Activated T-helper 1 cell treated with anti-CD3 and anti-CD28 coated beads, Interleukin-12 subunit alpha, Interleukin-12 subunit beta, Interleukin-2, Interleukin-4 antibody, amounts not matched to agents 30 ng/mL and 10 ng/mL and 1 ng/mL, durations not matched to agents 14 hours and 24 hours and 36 hours (primary cell): ENCODE measurements at regions not wholly inside any gene's neighbourhood (a gene's known extent, or its start where the extent isn't known, plus 50 kb on each side); places are given as distances from the start of the nearest gene placed in this dataset.

Experiments used
- DNase-seq: peaks from one replicate; pipeline ENCODE4 v3.0.0; 2021; ENCODE audit warnings: low spot score
- H3K27ac Mint-ChIP-seq: one replicate; pipeline ENCODE4 v1.8.0; 2021; ENCODE audit warnings: mild to moderate bottlenecking, mixed read lengths
- H3K27me3 Mint-ChIP-seq: one replicate; pipeline ENCODE4 v1.8.0; 2022; ENCODE audit warnings: mild to moderate bottlenecking, moderate library complexity, mixed read lengths; ENCODE audit not compliant: insufficient read depth
- H3K36me3 Mint-ChIP-seq: one replicate; pipeline ENCODE4 v1.8.0; 2021; ENCODE audit warnings: low read depth, mixed read lengths
- H3K4me1 Mint-ChIP-seq: one replicate; pipeline ENCODE4 v1.8.0; 2021; ENCODE audit warnings: low read depth, mixed read lengths
- H3K4me3 Mint-ChIP-seq: one replicate; pipeline ENCODE4 v1.8.0; 2021; ENCODE audit warnings: mild to moderate bottlenecking, moderate library complexity, mixed read lengths
- H3K9me3 Mint-ChIP-seq: one replicate; pipeline ENCODE4 v1.8.0; 2021; ENCODE audit warnings: mixed read lengths
- intact Hi-C: fragments of 100-400 bp; cut with micrococcal nuclease; formaldehyde crosslinking; loops from one replicate; pipeline ENCODE4 v1.15.1; 2024

GRCh38 chr11:71125150-71125549 is 127.2 kb downstream of the SHANK2 start:
- H3K9me3 Mint-ChIP-seq: no peaks in the 10 kb centered on the region
- H3K27me3 Mint-ChIP-seq: no peaks in the 10 kb centered on the region
- intact Hi-C loops: no loop called here
- no peak overlapping the region for H3K4me3 Mint-ChIP-seq
- H3K36me3 Mint-ChIP-seq: no peaks in the 10 kb centered on the region
- no peak overlapping the region for H3K27ac Mint-ChIP-seq
- no peak for DNase-seq
- no peaks in the 10 kb centered on the region for H3K4me1 Mint-ChIP-seq

GRCh38 chr11:71124127-71124526 is 128.2 kb downstream of the SHANK2 start:
- no peak for DNase-seq
- H3K27ac Mint-ChIP-seq: no peak overlapping the region
- no peaks in the 10 kb centered on the region for H3K27me3 Mint-ChIP-seq
- no peak overlapping the region for H3K4me3 Mint-ChIP-seq
- no peaks in the 10 kb centered on the region for H3K4me1 Mint-ChIP-seq
- H3K36me3 Mint-ChIP-seq: no peaks in the 10 kb centered on the region
- no peaks in the 10 kb centered on the region for H3K9me3 Mint-ChIP-seq
- intact Hi-C loops: no loop called here

- Mint-ChIP-seq H3K27ac (no peak overlapping the region), H3K9me3 (no peaks in the 10 kb centered on the region), H3K4me3 (no peak overlapping the region), H3K36me3 (no peaks in the 10 kb centered on the region), H3K4me1 (no peaks in the 10 kb centered on the region), H3K27me3 (no peaks in the 10 kb centered on the region)
- no peak for DNase-seq
- intact Hi-C loops: no loop called here
Measured at GRCh38 chr11:71120471-71120896, 131.9 kb downstream of the SHANK2 start.

GRCh38 chr11:71119656-71120269 is 132.6 kb downstream of the SHANK2 start:
- Mint-ChIP-seq H3K4me3 (no peak overlapping the region), H3K36me3 (no peaks in the 10 kb centered on the region), H3K27ac (no peak overlapping the region), H3K4me1 (no peaks in the 10 kb centered on the region), H3K9me3 (no peaks in the 10 kb centered on the region), H3K27me3 (no peaks in the 10 kb centered on the region)
- DNase-seq: no peak
- intact Hi-C loops: no loop called here

GRCh38 chr11:71118671-71119250 is 133.6 kb downstream of the SHANK2 start:
- H3K4me3 Mint-ChIP-seq: no peak overlapping the region
- no peak for DNase-seq
- H3K36me3 Mint-ChIP-seq: no peaks in the 10 kb centered on the region
- intact Hi-C loops: no loop called here
- no peak overlapping the region for H3K27ac Mint-ChIP-seq
- H3K9me3 Mint-ChIP-seq: no peaks in the 10 kb centered on the region
- H3K4me1 Mint-ChIP-seq: no peaks in the 10 kb centered on the region
- no peaks in the 10 kb centered on the region for H3K27me3 Mint-ChIP-seq

- H3K4me3 Mint-ChIP-seq: no peak overlapping the region
- intact Hi-C loops: no loop called here
- no peaks in the 10 kb centered on the region for H3K36me3 Mint-ChIP-seq
- peaks cover 2% of the 10 kb centered on the region for H3K27me3 Mint-ChIP-seq
- no peaks in the 10 kb centered on the region for H3K9me3 Mint-ChIP-seq
- no peaks in the 10 kb centered on the region for H3K4me1 Mint-ChIP-seq
- H3K27ac Mint-ChIP-seq: no peak overlapping the region
- DNase-seq: no peak
Measured at GRCh38 chr11:71117311-71117710, 135.1 kb downstream of the SHANK2 start.

GRCh38 chr11:71116693-71117040 is 135.7 kb downstream of the SHANK2 start:
- Mint-ChIP-seq H3K9me3 (no peaks in the 10 kb centered on the region), H3K27ac (no peak overlapping the region), H3K36me3 (no peaks in the 10 kb centered on the region), H3K27me3 (peaks cover 2% of the 10 kb centered on the region), H3K4me3 (no peak overlapping the region), H3K4me1 (no peaks in the 10 kb centered on the region)
- intact Hi-C loops: no loop called here
- no peak for DNase-seq

GRCh38 chr11:71115770-71116692 is 136.3 kb downstream of the SHANK2 start:
- H3K27me3 Mint-ChIP-seq: peaks cover 2% of the 10 kb centered on the region
- no peaks in the 10 kb centered on the region for H3K4me1 Mint-ChIP-seq
- H3K4me3 Mint-ChIP-seq: no peak overlapping the region
- intact Hi-C loops: no loop called here
- no peak overlapping the region for H3K27ac Mint-ChIP-seq
- no peaks in the 10 kb centered on the region for H3K36me3 Mint-ChIP-seq
- H3K9me3 Mint-ChIP-seq: no peaks in the 10 kb centered on the region
- no peak for DNase-seq

- DNase-seq: no peak
- Mint-ChIP-seq H3K27me3 (peaks cover 2% of the 10 kb centered on the region), H3K9me3 (no peaks in the 10 kb centered on the region), H3K4me3 (no peak overlapping the region), H3K27ac (no peak overlapping the region), H3K4me1 (no peaks in the 10 kb centered on the region), H3K36me3 (no peaks in the 10 kb centered on the region)
- intact Hi-C loops: no loop called here
Measured at GRCh38 chr11:71114124-71114851, 138.1 kb downstream of the SHANK2 start.

GRCh38 chr11:71112990-71113389 is 139.4 kb downstream of the SHANK2 start:
- no peak for DNase-seq
- Mint-ChIP-seq H3K4me3 (no peak overlapping the region), H3K36me3 (no peaks in the 10 kb centered on the region), H3K9me3 (no peaks in the 10 kb centered on the region), H3K27ac (no peak overlapping the region), H3K4me1 (no peaks in the 10 kb centered on the region), H3K27me3 (peaks cover 2% of the 10 kb centered on the region)
- intact Hi-C loops: no loop called here

GRCh38 chr11:71112454-71112853 is 139.9 kb downstream of the SHANK2 start:
- Mint-ChIP-seq H3K36me3 (no peaks in the 10 kb centered on the region), H3K27ac (no peak overlapping the region), H3K4me1 (no peaks in the 10 kb centered on the region), H3K27me3 (peaks cover 2% of the 10 kb centered on the region), H3K4me3 (no peak overlapping the region), H3K9me3 (no peaks in the 10 kb centered on the region)
- DNase-seq: no peak
- intact Hi-C loops: no loop called here

GRCh38 chr11:71109586-71109985 is 142.8 kb downstream of the SHANK2 start:
- H3K4me3 Mint-ChIP-seq: no peak overlapping the region
- no peaks in the 10 kb centered on the region for H3K9me3 Mint-ChIP-seq
- no peaks in the 10 kb centered on the region for H3K4me1 Mint-ChIP-seq
- H3K27me3 Mint-ChIP-seq: peaks cover 2% of the 10 kb centered on the region
- H3K27ac Mint-ChIP-seq: no peak overlapping the region
- no peaks in the 10 kb centered on the region for H3K36me3 Mint-ChIP-seq
- DNase-seq: no peak
- intact Hi-C loops: no loop called here

- no peaks in the 10 kb centered on the region for H3K9me3 Mint-ChIP-seq
- no peaks in the 10 kb centered on the region for H3K36me3 Mint-ChIP-seq
- H3K4me1 Mint-ChIP-seq: no peaks in the 10 kb centered on the region
- no peak overlapping the region for H3K4me3 Mint-ChIP-seq
- intact Hi-C loops: no loop called here
- H3K27ac Mint-ChIP-seq: no peak overlapping the region
- DNase-seq: no peak
- peaks cover 2% of the 10 kb centered on the region for H3K27me3 Mint-ChIP-seq
Measured at GRCh38 chr11:71109186-71109585, 143.2 kb downstream of the SHANK2 start.
